Neural cell (in vitro differentiated cells): ENCODE measurements at regions not wholly inside any gene's neighbourhood (a gene's known extent, or its start where the extent isn't known, plus 50 kb on each side); places are given as distances from the start of the nearest gene placed in this dataset.

Experiments
- H2AFZ ChIP-seq: fragments of 200-600, 300-800 bp; sonication (generic), shearing (Covaris generic); 2 replicates; pipeline ENCODE4 v1.6.0; 2014; ENCODE audit warnings: low read depth, mild to moderate bottlenecking, antibody characterized with exemption, low read length, moderate library complexity
- H3F3A ChIP-seq: fragments of 200-600 bp; shearing (Covaris generic); 2 replicates; pipeline ENCODE4 v1.6.1; 2016; ENCODE audit warnings: mild to moderate bottlenecking, moderate library complexity, mixed read lengths, antibody characterized with exemption, low read length; ENCODE audit not compliant: insufficient read depth, poor library complexity, severe bottlenecking
- H3K27ac ChIP-seq: fragments of 200-600, 300-800 bp; sonication (generic), shearing (Covaris generic); 2 replicates; pipeline ENCODE4 v1.5.1; 2014; ENCODE audit warnings: mild to moderate bottlenecking, low read length, moderate library complexity
- H3K27me3 ChIP-seq: fragments of 300-800, 200-600 bp; sonication (generic), shearing (Covaris generic); 2 replicates; pipeline ENCODE4 v1.6.0; 2014; ENCODE audit warnings: mild to moderate bottlenecking, low read depth, low read length, moderate library complexity; ENCODE audit not compliant: insufficient read depth
- H3K36me3 ChIP-seq: fragments of 300-800, 200-600 bp; sonication (generic), shearing (Covaris generic); 2 replicates; pipeline ENCODE4 v1.5.1; 2014; ENCODE audit warnings: mild to moderate bottlenecking, antibody characterized with exemption, low read length, moderate library complexity; ENCODE audit not compliant: insufficient read depth
- H3K4me2 ChIP-seq: fragments of 300-800, 200-600 bp; sonication (generic), shearing (Covaris generic); 2 replicates; pipeline ENCODE4 v1.6.0; 2014; ENCODE audit warnings: mild to moderate bottlenecking, low read length
- H3K4me3 ChIP-seq: fragments of 300-800, 200-600 bp; sonication (generic), shearing (Covaris generic); 2 replicates; pipeline ENCODE4 v1.5.1; 2014; ENCODE audit warnings: mild to moderate bottlenecking, low read length, moderate library complexity
- H3K79me2 ChIP-seq: fragments of 200-600 bp; shearing (Covaris generic); replicated peaks from 2 replicates; pipeline ENCODE4 v1.6.0; 2014; ENCODE audit warnings: mild to moderate bottlenecking, low read length, moderate library complexity; ENCODE audit not compliant: insufficient read depth
- H3K9ac ChIP-seq: fragments of 300-800, 200-600 bp; sonication (generic), shearing (Covaris generic); 2 replicates; pipeline ENCODE4 v1.6.1; 2016; ENCODE audit warnings: mild to moderate bottlenecking, low read length, mixed read lengths
- H3K9me2 ChIP-seq: fragments of 200-600 bp; shearing (Covaris generic); 2 replicates; pipeline ENCODE4 v1.6.1; 2016; ENCODE audit warnings: mild to moderate bottlenecking, low read length, mixed read lengths; ENCODE audit not compliant: insufficient read depth
- H3K9me3 ChIP-seq: fragments of 200-600, 300-800 bp; sonication (generic), shearing (Covaris generic); 2 replicates; pipeline ENCODE4 v1.6.1; 2016; ENCODE audit warnings: mild to moderate bottlenecking, mixed run types, low read length, moderate library complexity, mixed read lengths
- H4K20me1 ChIP-seq: fragments of 200-600 bp; shearing (Covaris generic); 2 replicates; pipeline ENCODE4 v1.6.1; 2016; ENCODE audit warnings: mild to moderate bottlenecking, mixed run types; ENCODE audit not compliant: insufficient read depth
- EP300 ChIP-seq: fragments of 450-650 bp; conservative IDR thresholded peaks from 2 replicates; pipeline ENCODE4 v1.6.1; 2014; ENCODE audit warnings: antibody characterized with exemption, mild to moderate bottlenecking, moderate library complexity; ENCODE audit not compliant: poor library complexity, severe bottlenecking
- EZH2 ChIP-seq: fragments of 200-600, 300-800 bp; shearing (Covaris generic), sonication (generic); IDR thresholded peaks from 2 replicates; pipeline ENCODE4 v1.6.1; 2014; ENCODE audit warnings: antibody characterized with exemption, low read length, borderline replicate concordance, mild to moderate bottlenecking; ENCODE audit not compliant: insufficient read depth, poor library complexity, severe bottlenecking
- MXI1 ChIP-seq: fragments of 450-650 bp; conservative IDR thresholded peaks from 2 replicates; pipeline ENCODE4 v1.6.1; 2014; ENCODE audit warnings: antibody characterized with exemption, mild to moderate bottlenecking; ENCODE audit not compliant: poor library complexity, severe bottlenecking
- POLR2AphosphoS5 ChIP-seq: IDR thresholded peaks from 2 replicates; pipeline ENCODE4 v1.6.1; 2012
- RAD21 ChIP-seq: fragments of 450-650 bp; conservative IDR thresholded peaks from 2 replicates; pipeline ENCODE4 v1.6.1; 2014; ENCODE audit warnings: antibody characterized with exemption, mild to moderate bottlenecking, moderate library complexity
- SMC3 ChIP-seq: fragments of 450-650 bp; conservative IDR thresholded peaks from 2 replicates; pipeline ENCODE4 v1.6.1; 2014; ENCODE audit warnings: antibody characterized with exemption, mild to moderate bottlenecking, moderate library complexity; ENCODE audit not compliant: poor library complexity
- TAF1 ChIP-seq: IDR thresholded peaks from 2 replicates; pipeline ENCODE4 v1.6.1; 2012; ENCODE audit warnings: low read depth
- TF ChIP-seq, protein P1 (sequence below): IDR thresholded peaks from 2 replicates; pipeline ENCODE4 v1.6.1; 2012; ENCODE audit warnings: borderline replicate concordance
- TF ChIP-seq, protein P2 (sequence below): fragments of 450-650 bp; IDR thresholded peaks from 2 replicates; pipeline ENCODE4 v1.5.1; 2014; ENCODE audit warnings: antibody characterized with exemption, mild to moderate bottlenecking, moderate library complexity; ENCODE audit not compliant: poor library complexity, severe bottlenecking

DNA sequence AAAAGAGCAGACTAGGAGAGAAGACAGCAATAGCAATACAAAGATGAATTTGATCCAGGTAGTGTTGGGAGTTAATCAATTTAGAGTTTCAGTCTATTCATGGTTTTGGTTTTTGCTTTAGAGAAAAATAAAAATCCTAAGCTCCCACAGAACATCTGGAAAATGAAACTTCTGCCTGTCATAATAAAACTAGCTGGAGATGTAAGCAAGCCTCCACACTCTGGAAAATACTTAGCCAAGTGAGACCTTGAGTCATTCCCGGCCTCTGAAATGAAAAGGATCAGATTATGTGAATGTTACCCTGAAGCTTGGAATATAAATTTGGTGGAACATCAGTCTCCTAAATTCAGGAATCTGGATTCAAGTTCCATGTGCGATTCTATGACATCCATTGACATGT lies 485.6 kb upstream of the SPRED2 start:
- Histone ChIP-seq H3K4me3 (no peak overlapping the region), H3K9me2 (no peaks in the 10 kb centered on the region), H3K9me3 (no peaks in the 10 kb centered on the region), H3K36me3 (no peaks in the 10 kb centered on the region), H3F3A (no peaks in the 10 kb centered on the region), H3K9ac (no peak overlapping the region), H4K20me1 (no peaks in the 10 kb centered on the region), H3K27me3 (no peaks in the 10 kb centered on the region), H3K4me2 (no peak overlapping the region), H3K27ac (no peak overlapping the region), H3K79me2 (no peaks in the 10 kb centered on the region), H2AFZ (no peak overlapping the region)
- TF ChIP-seq SMC3 (no peak), TAF1 (no peak), EZH2 (no peak), EP300 (no peak), MXI1 (no peak), RAD21 (no peak), POLR2AphosphoS5 (no peak)
- TF ChIP-seq, protein P1, sequence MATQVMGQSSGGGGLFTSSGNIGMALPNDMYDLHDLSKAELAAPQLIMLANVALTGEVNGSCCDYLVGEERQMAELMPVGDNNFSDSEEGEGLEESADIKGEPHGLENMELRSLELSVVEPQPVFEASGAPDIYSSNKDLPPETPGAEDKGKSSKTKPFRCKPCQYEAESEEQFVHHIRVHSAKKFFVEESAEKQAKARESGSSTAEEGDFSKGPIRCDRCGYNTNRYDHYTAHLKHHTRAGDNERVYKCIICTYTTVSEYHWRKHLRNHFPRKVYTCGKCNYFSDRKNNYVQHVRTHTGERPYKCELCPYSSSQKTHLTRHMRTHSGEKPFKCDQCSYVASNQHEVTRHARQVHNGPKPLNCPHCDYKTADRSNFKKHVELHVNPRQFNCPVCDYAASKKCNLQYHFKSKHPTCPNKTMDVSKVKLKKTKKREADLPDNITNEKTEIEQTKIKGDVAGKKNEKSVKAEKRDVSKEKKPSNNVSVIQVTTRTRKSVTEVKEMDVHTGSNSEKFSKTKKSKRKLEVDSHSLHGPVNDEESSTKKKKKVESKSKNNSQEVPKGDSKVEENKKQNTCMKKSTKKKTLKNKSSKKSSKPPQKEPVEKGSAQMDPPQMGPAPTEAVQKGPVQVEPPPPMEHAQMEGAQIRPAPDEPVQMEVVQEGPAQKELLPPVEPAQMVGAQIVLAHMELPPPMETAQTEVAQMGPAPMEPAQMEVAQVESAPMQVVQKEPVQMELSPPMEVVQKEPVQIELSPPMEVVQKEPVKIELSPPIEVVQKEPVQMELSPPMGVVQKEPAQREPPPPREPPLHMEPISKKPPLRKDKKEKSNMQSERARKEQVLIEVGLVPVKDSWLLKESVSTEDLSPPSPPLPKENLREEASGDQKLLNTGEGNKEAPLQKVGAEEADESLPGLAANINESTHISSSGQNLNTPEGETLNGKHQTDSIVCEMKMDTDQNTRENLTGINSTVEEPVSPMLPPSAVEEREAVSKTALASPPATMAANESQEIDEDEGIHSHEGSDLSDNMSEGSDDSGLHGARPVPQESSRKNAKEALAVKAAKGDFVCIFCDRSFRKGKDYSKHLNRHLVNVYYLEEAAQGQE = no peak
- TF ChIP-seq, protein P2, sequence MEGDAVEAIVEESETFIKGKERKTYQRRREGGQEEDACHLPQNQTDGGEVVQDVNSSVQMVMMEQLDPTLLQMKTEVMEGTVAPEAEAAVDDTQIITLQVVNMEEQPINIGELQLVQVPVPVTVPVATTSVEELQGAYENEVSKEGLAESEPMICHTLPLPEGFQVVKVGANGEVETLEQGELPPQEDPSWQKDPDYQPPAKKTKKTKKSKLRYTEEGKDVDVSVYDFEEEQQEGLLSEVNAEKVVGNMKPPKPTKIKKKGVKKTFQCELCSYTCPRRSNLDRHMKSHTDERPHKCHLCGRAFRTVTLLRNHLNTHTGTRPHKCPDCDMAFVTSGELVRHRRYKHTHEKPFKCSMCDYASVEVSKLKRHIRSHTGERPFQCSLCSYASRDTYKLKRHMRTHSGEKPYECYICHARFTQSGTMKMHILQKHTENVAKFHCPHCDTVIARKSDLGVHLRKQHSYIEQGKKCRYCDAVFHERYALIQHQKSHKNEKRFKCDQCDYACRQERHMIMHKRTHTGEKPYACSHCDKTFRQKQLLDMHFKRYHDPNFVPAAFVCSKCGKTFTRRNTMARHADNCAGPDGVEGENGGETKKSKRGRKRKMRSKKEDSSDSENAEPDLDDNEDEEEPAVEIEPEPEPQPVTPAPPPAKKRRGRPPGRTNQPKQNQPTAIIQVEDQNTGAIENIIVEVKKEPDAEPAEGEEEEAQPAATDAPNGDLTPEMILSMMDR = no peak

DNA sequence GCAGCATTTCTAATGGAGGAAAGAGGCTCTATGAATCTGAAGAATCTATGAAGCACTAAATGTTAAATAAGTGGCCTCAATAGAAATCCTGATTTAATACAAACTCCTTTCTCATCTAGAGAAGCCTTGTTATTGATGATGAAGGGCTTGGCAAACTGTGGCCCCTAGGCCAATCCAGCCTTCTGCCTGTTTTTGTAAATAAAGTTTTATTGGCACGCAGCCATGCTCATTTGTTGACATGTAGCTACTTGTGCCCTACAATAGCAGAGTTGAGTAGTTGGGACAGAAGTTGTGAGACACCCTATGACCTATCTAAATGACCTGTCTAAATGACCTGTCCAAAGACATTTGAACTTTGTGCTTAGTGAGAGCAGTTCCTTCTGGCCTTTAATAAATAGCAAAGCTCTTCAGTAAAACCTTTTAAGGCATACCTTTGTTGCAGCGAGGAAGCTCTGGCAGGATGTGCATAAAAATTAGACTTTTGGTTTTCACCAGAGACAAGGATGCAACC lies 484.4 kb upstream of the SPRED2 start:
- H3K79me2 ChIP-seq = no peaks in the 10 kb centered on the region
- no peaks in the 10 kb centered on the region for H3F3A ChIP-seq
- no peaks in the 10 kb centered on the region for H4K20me1 ChIP-seq
- H3K4me2 ChIP-seq = no peak overlapping the region
- H3K9me2 ChIP-seq = no peaks in the 10 kb centered on the region
- H3K27ac ChIP-seq = no peak overlapping the region
- no peaks in the 10 kb centered on the region for H3K27me3 ChIP-seq
- no peak overlapping the region for H2AFZ ChIP-seq
- no peak overlapping the region for H3K4me3 ChIP-seq
- H3K9me3 ChIP-seq = no peaks in the 10 kb centered on the region
- no peak for TF ChIP-seq TAF1
- TF ChIP-seq RAD21 = no peak
- TF ChIP-seq, protein P2 = no peak
- TF ChIP-seq SMC3 = no peak
- no peak for TF ChIP-seq MXI1
- TF ChIP-seq EP300 = no peak
- TF ChIP-seq EZH2 = no peak
- TF ChIP-seq, protein P1 = no peak
- no peak overlapping the region for H3K9ac ChIP-seq
- H3K36me3 ChIP-seq = no peaks in the 10 kb centered on the region
